ENCODE measurements at regions not wholly inside any gene's neighbourhood (a gene's known extent, or its start where the extent isn't known, plus 50 kb on each side); places are given as distances from the start of the nearest gene placed in this dataset.
A peak's percentile ranks its signal among the peaks of the same experiment; 100 is the strongest.
"Not testable (repeated sequence)": the region's sequence is repeated elsewhere in the genome, so short reads cannot be mapped to it uniquely, and the experiment has no call there.

DNA sequence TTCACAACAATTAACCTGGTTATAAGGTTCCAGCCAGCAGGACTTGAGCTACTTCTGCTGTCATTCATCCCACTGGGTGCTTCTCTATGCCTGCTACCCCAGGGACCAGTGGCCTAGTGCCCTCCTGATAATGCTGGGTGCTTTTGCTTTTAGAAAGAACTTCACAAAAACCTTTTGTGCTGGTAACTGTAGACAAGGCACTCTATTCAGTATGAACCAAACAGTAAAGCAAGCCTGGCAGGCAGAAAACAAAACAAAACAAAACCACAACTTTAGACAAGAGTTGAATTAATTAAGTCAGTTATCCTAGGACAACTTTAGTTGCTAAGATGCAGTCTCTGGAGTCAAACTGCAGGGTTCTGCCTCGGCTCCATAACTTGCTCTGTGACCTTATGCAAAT lies 61.9 kb upstream of the ADGRL2 start:
- no peak for DNase-seq

DNA sequence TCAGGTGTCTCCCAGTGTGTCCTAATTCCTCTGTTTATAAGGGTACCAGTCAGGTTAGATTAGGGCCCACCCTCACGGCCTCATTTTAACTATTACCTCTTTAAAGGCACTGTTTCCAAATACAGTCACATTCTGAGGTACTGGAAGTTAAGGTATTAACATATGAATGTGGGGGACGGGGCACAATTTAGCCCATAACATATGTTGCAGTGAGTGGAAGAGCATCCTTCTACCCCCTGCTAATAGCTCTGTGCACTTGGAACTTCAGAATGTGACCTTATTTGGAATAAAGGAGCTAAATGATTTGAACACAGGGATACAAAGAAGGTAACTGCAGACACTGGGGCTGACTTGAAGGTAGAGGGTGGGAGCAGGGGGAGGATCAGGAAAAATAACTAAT lies 67.3 kb upstream of the ADGRL2 start:
- no peak for DNase-seq

DNA sequence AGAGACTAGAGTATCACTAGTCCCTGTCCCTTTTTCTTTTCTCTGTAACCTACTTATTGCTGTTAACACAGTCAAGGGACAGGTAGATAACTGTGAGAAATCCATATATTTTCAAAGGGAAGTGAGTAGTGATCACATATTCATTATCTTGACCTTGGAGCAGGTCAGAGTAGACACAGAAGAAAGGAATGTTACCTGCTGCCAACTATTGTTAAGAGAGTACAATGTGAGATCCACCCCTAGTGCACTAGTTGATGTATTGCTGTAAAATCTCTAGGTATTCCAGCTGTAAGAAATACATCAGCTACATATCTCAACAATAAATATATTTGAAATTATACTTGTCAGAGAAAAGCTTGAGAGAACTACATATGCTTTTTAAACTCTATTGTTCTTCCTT lies 68.7 kb upstream of the ADGRL2 start:
- no peak for DNase-seq

DNA sequence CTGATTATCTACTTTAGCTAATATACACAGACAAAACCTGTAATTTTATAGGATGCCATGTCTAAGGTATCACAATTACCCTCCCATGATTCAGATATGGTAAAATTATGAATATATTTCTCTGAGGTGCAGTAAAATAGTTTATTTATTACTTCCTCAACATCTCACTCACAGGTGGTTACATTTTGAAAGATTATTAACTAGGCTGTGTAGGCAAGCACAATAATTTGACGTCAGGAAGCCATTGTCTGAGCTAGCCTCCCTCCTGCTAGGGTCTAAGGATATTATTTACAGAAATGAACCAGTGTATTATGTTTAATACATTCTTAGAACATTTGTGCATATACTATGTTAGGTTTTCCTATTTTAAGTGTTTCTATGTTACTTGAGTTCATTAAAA lies 69.9 kb upstream of the ADGRL2 start:
- DNase-seq = no peak

DNA sequence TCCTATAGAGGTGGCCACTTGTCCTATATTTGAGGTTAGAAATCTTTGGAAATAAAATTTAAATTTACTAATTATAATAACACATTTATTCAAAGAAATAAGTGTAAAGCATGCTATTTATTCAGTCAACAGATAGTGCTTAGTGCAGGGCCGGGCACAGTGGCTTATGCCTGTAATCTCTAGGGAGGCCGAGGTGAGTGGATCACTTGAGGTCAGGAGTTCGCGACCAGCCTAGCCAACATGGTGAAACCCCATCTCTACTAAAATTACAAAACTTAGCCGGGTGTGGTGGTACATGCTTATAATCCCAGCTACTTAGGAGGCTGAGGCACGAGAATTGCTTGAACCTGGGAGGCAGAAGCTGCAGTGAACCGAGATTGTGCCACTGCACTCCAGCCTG lies 70.4 kb upstream of the ADGRL2 start:
- not testable (repeated sequence) for DNase-seq

DNA sequence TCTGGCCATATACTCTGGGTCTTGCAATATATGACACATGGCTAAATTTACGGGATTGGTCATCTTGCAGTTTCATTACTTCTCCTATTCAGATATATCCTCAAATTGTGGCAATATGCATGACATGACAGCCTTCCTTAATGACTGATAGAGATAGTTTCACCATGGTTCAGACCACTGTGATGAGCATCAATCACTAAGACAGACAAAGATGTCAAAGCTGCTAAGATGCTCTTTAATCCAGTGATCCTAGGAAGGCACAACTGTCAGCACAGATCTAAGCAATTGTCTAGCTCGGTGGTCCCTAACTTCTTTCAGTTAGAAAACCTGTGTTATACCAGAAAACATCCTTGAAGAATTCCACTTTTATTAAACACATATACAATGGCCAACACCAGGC lies 70.9 kb upstream of the ADGRL2 start:
- DNase-seq = no peak

DNA sequence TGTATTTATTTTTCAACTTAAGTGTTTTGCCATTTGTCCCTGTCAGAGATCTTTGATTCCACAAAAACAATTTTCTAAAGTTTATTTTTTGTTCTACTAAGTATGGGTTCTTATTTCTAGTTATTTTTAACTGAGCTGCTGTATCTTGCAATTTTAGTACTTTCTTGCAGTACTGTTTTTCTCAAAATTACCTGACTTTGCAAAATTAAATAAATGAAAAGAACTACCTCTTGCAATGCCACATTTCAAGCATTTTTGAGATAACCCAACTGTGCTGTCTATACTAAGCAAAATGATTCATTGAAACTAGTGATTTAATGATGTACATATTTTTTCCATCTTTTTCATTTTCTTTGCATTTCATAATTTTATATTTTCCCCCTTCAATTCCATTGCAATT lies 71.5 kb upstream of the ADGRL2 start:
- DNase-seq = no peak

DNA sequence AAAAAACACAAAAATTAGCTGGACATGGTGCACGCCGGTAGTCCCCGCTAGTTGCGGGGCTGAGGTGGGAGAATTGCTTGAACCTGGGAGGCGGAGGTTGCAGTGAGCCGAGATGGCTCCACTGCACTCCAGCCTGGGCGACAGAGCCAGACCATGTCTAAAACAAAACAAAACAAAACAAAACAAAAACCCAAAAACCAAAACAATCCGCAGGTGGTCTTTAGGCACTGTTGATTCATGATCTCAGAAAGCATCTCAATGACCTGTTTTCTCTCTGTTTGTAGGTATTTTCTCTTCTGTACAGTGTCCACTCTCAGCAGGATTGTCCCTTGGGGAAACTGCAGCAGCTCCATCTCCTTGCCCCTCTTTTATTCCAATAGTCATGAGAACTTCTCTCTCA lies 74.9 kb upstream of the ADGRL2 start:
- no peak for DNase-seq

DNA sequence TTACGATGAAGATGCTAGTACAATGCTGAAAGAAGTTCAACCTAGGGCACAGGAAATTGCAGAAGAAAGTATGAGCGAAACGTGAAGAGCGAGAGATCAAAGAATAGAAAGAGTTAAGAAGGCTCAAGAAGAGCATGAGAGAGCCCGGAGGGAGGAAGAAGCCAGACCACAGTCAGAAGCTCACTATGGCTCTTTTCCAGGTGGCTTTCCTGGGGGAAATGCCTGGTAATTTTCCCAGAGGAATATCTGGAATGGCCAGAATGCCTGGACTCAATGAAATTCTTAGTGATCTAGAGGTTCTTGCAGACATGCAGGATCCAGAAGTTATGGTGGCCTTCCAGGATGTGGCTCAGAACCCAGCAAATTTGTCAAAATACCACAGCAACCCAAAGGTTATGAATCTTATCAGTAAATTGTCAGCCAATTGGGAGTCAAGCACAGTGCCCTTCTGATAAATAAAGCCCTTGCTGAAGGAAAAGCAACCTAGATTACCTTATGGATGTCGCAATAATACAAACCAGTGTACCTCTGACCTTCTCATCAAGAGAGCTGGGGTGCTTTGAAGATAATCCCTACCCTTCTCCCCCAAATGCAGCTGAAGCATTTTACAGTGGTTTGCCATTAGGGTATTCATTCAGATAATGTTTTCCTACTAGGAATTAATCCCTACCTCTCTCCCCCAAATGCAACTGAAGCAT lies 78.0 kb upstream of the ADGRL2 start:
- peak; percentile 48 for DNase-seq

DNA sequence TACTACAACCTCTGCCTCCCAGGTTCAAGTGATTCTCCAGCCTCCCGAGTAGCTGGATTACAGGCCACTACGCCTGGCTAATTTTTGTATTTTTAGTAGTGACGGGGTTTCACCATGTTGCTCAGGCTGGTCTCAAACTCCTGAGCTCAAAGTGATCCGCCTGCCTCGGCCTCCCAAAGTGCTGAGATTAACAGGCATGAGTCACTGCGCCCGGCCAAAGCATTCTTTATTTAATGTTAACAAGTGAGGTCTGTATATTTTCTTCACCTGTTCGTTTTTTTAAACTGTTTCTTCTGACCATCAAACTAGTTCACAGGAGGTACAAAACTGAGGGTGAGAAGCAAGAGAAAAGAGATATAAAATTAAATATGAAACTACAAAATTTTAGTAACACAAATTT lies 80.5 kb upstream of the ADGRL2 start:
- DNase-seq = not testable (repeated sequence)

DNA sequence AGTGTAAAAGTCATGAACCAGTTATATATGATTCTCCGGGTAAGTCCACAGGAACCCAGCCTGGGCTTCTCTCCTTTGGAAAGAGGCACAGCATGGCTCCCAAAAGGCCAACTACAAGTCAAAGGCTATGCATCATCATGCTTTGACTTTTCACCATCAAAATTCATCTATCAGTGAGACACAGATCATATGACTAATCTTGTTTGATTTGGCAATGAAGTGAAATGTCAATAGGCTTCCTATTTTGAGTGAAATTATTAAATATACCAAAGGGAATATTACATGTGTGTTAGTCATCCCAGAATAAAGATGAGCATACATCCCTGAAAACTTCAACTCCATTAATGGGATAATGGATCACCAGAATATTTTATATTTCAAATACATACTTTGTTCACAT lies 83.5 kb upstream of the ADGRL2 start:
- peak; percentile 81 for DNase-seq

DNA sequence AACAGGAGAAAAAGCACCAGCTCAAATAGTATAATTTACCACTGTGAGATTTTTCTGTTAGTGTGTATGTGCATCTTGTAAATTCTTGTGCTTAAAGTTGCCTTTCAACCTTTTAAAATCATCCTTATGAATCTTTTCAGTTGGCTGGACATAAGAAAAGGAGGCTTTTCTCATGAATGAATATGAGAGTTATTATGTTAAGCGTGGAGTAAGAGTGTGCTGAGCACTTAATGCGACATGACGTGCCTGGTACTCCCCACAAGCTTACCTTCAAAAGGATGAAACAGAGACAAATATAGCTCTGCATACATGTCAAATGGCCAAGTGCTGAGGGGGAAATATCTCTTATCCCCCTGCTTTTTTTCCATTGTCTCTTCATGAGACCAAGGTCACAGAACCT lies 85.3 kb upstream of the ADGRL2 start:
- DNase-seq = no peak

DNA sequence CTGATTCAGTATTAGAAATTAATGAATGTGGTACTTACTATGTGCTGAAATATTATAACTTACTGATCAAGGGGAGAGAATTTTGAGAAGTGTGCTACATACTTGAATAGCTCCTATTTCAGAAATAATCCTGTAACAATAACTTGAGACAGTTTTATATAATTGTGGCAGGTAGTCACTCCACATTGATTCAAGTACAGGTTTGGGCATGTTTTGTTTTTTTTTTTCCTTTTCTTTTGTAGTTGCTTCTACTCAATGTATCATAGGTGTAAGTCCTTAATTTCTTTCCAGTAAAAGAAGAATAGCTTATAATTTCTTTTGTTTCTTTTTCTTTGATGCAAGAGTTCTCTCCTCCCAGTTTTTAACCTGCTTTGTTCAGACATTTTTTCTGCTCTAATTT lies 86.1 kb upstream of the ADGRL2 start:
- DNase-seq = no peak

DNA sequence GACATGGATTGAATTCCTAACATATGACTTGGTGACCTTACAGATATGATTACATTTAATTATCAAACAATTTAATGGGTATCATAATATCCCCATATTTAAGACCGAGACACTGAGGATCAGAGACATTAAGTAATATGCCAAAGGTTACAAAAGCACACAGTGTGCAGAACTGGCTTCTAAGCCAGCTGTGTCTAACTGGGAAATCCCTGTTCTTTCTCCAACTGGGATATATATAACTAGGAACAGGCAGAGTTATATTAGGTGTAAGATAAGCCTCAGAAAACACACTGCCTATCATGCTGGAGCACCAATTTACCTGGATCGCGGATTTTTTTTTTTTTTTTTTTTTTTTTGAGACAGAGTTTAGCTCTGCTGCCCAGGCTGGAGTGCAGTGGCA lies 88.3 kb upstream of the ADGRL2 start:
- DNase-seq = no peak

DNA sequence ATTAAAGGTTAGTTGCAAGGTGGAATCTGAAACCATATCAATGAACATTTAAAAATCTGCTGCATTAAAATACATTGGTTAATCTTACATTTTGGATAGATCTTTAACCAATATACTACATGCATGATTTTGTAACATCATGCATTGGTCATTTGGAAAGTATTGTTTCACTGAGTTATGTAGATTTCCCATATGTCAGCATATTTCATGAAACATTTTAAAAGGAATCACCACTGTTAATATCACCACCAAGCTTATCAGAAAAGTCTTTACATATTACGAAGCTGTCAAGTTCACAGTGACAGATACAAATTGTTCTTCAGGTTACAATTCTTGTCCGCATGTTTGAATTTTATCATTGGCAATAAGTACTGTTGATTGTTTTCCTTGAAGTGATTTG lies 89.9 kb upstream of the ADGRL2 start:
- DNase-seq = no peak

DNA sequence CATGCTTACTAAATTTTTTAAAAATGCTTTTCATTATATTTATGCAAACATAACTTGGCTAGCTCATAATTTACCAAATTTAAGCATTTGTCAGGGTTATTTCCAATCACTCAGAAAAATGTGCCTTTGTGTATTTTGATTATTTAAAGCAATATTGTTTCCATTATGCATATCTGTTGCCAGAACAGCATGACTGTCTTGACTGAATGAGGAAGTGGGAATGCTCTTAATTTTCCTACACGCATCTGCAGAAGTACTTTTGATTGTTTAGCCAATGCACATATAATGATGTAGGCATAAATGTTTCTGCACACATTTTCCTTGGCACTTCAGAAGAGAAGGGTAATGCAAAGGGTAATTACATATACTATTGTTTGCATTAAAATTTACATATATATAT lies 92.5 kb upstream of the ADGRL2 start:
- peak; percentile 21 for DNase-seq

DNA sequence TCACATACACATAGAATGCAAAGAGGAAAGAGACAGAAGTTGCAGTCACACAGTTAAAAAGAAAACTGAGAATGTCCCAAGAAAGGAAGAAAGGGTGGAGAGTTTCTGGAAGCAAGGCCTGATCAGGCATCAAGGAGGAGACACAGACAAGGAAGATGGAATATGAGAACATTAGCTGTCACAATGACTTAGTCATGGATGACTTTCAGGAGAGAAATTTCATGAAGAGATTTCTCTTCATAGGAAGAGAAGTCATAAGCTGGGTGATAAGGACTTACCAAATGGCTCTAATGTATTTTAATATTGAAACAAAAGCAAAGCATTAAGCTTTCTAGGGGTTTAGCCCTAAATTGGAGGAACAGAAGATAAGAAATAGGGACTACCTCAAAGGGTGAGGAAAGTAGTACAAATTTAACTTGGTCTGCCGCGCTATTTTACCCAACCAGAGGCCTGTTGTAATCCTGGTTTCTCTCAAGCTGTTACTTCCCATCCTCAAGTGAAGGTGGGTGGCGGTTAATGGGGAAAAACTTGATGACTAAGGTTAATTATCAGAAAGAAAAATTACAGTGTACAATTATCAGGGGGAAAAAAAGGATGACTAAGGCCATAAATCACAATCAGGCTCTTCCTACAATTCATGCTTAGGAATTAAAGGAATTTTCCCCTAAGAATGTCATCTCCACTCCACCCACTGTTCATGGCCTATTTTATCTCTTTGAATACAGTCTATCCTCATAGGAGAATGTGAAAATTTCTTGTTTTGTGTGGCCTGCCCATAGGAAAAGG lies 93.9 kb upstream of the ADGRL2 start:
- DNase-seq = peak; percentile 82

DNA sequence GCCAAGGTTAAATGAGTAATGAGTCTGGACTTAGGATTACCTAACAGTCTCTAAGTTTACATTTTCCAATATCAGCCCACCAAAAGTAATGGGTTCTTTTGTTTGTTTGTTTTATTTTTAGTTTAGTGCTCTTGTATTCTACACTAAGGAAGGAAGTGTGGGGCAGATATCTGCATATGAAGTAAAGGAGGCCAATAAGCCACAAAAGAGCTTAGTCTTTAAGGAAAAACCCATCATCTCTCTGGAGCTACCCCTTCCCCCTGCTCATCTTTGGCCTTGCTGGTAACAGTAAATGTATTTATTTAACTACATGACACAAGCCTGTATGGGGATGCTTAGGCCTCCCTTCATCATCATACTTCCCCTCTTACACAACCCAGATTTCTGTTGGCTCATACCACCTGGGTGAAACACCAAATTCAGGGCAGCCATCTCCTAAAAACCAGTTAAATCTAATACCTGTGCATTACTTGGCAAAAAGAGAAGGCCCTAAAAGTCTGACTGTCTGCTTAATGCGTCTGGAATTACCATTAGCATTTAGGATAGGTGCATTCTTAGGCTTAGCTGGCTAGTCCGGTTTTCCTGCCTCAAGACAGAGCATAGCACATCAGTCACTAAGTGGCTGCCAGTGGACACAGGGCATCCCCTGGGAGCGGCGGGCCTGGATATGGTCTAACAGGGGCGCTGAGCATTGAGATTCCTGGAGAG lies 96.8 kb upstream of the ADGRL2 start:
- peak; percentile 59 for DNase-seq

DNA sequence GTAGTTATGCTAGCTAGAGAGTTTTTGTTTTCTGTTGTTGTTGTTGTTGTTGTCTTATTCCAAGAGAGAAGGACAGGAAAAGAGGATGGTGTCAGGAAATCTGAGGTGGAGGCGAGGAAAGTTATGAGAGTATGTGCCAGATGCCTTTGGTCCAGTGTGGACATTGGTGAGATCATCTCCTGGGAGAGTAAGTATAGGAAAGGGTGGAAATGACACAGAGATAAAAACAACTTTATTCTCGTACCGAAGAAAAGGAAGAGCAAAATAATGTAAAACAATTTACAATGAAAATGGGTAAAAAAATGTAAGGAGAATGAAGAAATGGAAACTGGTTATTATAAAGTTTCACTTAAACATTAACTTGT lies 97.4 kb upstream of the ADGRL2 start:
- peak; percentile 73 for DNase-seq

DNA sequence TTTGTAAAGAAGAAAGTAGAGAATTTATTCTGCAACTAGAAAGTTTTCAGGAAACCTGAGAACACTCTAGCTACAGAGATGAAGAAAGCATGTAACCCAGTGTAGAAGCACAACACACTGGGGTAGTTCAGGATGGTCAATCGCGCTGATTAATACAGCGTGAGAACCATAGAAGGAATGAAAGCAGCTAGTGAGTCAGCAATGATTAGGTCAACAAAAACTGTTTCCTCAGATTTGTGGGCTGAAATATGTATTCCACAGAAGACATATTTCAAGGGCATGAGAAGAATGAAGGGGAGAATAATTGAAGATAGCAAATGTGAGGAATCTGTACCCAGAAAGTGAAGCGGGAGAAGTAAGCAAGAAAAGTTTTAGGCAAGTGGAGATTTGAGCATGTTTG lies 97.8 kb upstream of the ADGRL2 start:
- peak; percentile 96 for DNase-seq

DNA sequence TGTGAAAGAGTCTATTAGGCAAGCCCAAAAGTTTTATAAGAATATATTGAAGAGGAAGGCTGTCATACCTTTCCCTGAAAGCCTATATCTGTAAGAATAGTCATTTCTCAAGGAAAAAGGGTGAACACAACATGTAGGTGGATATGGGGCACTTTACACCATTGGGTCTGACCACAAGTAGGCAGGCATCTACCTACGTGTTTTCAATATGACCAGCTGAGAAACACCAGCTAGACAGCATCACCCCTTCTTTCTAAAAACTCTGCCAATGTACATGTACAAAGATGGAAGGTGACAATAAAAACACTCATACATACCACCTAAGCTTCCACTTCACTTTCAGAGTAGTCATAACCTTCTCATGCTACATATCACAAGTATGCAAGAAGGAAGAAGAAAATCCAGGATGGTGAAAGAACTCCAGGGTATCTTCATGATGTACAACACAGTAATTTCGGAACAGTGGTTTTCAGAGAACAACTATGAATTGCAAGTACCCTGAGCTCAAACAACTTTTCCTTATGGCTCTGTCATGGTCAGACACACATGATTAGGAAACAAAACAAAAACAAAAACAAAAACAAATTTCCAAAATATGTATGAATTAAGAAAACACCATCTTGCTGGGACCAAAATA lies 98.5 kb upstream of the ADGRL2 start:
- peak; percentile 8 for DNase-seq

DNA sequence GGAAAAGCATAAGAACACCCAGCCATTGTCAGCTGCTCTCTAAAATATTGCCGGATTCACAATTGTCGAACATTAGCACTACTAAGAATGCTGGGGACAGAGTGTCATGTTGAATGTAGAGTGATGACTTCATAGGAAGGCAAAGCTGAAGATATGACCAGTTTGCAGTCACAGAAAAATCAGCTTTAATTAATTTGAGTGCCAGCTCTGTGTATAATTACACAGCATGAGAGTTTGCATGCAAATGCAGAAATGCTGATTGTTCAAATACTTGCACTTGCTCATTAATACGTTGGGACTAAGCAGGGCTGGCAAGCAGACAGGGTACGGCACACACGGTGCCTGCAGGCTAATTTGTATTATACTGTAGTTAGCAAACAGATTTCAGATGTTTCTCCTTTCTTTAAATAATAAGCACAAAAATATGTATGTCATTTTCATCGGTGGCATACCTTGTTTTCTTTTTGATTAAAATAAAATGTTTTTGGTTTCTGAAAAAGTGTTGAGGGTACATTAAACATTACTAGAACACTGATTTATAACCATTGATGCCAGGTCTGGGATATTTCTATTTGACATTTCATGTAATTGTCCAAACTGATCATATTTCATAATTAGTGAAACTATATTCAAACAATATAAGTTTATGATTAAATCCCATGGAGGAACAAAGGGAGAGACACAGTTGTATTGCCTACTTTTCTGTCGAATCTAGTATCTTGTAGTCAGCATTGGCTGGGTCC lies 99.8 kb upstream of the ADGRL2 start:
- DNase-seq = peak; percentile 7

DNA sequence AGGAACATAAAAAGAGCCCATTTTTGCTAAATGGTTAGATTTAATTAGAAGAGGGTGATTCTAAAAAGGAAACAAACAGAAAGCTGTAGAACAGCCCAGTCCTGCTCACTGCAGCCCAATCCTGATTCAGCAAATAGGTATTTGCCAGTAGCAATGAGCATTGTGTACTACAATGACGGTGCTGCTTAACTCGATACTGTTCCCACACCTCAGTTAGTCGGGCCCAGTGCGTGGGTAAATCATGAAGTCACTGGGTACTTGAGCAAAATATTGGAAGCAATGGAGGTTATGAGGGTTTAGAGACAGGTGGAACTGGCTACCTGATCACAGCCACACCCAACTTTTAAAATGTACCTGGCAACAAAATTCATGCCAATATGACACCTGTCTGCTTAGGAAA lies 101.5 kb upstream of the ADGRL2 start:
- DNase-seq = peak; percentile 60
